H1 (cell line): ENCODE measurements at regions not wholly inside any gene's neighbourhood (a gene's known extent, or its start where the extent isn't known, plus 50 kb on each side); places are given as distances from the start of the nearest gene placed in this dataset.

Experiments used
- CTCF ChIA-PET: fragments of 300-600 bp; sonication (Branson Sonifier 250); formaldehyde crosslinking; loops from one replicate; lab custom pipeline; 2021; ENCODE audit not compliant: partially characterized antibody; lab: Charles Lee
- POLR2A ChIA-PET: fragments of 300-600 bp; sonication (Branson Sonifier 250); formaldehyde crosslinking; loops from one replicate; lab custom pipeline; 2021; ENCODE audit warnings: inconsistent platforms; ENCODE audit not compliant: partially characterized antibody; lab: Charles Lee
- DNase-seq, 2 experiments: peaks; one replicate each; pipeline versions ENCODE4 v3.0.0 to v3.0.0-alpha.2; 2010 to 2022; ENCODE audit warnings: low spot score in 2 of 2, low read depth in 1 of 2, mixed read lengths in 1 of 2
- FAIRE-seq: peaks from 2 replicates; lab custom pipeline; 2011; peaks lifted over from hg19 to GRCh38; lab: Jason Lieb, UNC
- H2AFZ ChIP-seq: 2 replicates; pipeline ENCODE4 v1.8.1; 2012; ENCODE audit warnings: low read length, inconsistent platforms
- H2AK5ac ChIP-seq: 2 replicates; pipeline ENCODE4 v1.6.1; 2013; ENCODE audit warnings: low read depth, low read length
- H2BK120ac ChIP-seq: replicated peaks from 2 replicates; pipeline ENCODE3; 2013; ENCODE audit warnings: low read depth, low read length, inconsistent platforms
- H2BK12ac ChIP-seq: 2 replicates; pipeline ENCODE4 v1.6.1; 2013; ENCODE audit warnings: low read depth, low read length
- H2BK15ac ChIP-seq: 2 replicates; pipeline ENCODE4 v1.6.1; 2013; ENCODE audit warnings: low read length
- H2BK20ac ChIP-seq: 2 replicates; pipeline ENCODE4 v1.6.1; 2013; ENCODE audit warnings: low read length
- H2BK5ac ChIP-seq: 2 replicates; pipeline ENCODE4 v1.6.1; 2013; ENCODE audit warnings: low read depth, low read length
- H3K14ac ChIP-seq: 2 replicates; pipeline ENCODE4 v1.6.1; 2013; ENCODE audit warnings: inconsistent platforms; ENCODE audit not compliant: insufficient read length
- H3K18ac ChIP-seq: 2 replicates; pipeline ENCODE4 v1.6.1; 2013; ENCODE audit warnings: low read length; ENCODE audit errors: extremely low read depth
- H3K23ac ChIP-seq: 2 replicates; pipeline ENCODE4 v1.6.1; 2013; ENCODE audit warnings: inconsistent platforms; ENCODE audit not compliant: insufficient read length
- H3K23me2 ChIP-seq: 2 replicates; pipeline ENCODE4 v1.6.1; 2013; ENCODE audit warnings: low read depth, low read length
- H3K27ac ChIP-seq: 2 replicates; pipeline ENCODE4 v1.6.1; 2011; ENCODE audit warnings: low read depth, low read length, inconsistent platforms
- H3K27me3 ChIP-seq, 4 experiments: replicated peaks in 1 of 4; 1 replicate in 1 of 4; 2 replicates in 3 of 4; pipeline versions ENCODE4 v1.6.1 to v1.8.1; 2011 to 2013; ENCODE audit warnings: low read length in 3 of 4, mild to moderate bottlenecking in 3 of 4, inconsistent platforms in 2 of 4, mixed read lengths in 2 of 4, moderate library complexity in 1 of 4; ENCODE audit not compliant: control insufficient read depth in 3 of 4, insufficient read depth in 3 of 4; ENCODE audit errors: extremely low read depth in 1 of 4
- H3K36me3 ChIP-seq, 4 experiments: 2 replicates each; pipeline versions ENCODE4 v1.6.1 to v1.8.1; 2011 to 2013; ENCODE audit warnings: mild to moderate bottlenecking in 4 of 4, low read length in 3 of 4, moderate library complexity in 2 of 4, control low read depth in 1 of 4, inconsistent platforms in 1 of 4; ENCODE audit not compliant: insufficient read depth in 4 of 4, control insufficient read depth in 2 of 4
- H3K4ac ChIP-seq: replicated peaks from 2 replicates; pipeline ENCODE3; 2013; ENCODE audit warnings: low read length, low read depth, mixed read lengths, inconsistent platforms; ENCODE audit not compliant: insufficient read length
- H3K4me1 ChIP-seq, 4 experiments: replicated peaks in 1 of 4; 1 replicate in 1 of 4; 2 replicates in 3 of 4; pipeline versions ENCODE4 v1.6.1 to v1.8.1; 2011 to 2013; ENCODE audit warnings: low read length in 3 of 4, inconsistent platforms in 2 of 4, mixed read lengths in 1 of 4; ENCODE audit not compliant: insufficient read depth in 4 of 4, control insufficient read depth in 3 of 4
- H3K4me2 ChIP-seq, 2 experiments: 2 replicates each; pipeline versions ENCODE4 v1.6.1 to v1.8.1; 2011 to 2013; ENCODE audit warnings: low read depth in 2 of 2, low read length in 2 of 2, control low read depth in 1 of 2, inconsistent platforms in 1 of 2, mild to moderate bottlenecking in 1 of 2; ENCODE audit not compliant: insufficient read depth in 1 of 2
- H3K4me3 ChIP-seq, 4 experiments: fragments of 200-600, 300-600 bp in 1 of 4; sonication (generic), shearing (Covaris generic), sonication (Bioruptor Twin) in 1 of 4; 2 replicates each; pipeline versions ENCODE4 v1.5.1 to v1.8.1; 2011 to 2016; ENCODE audit warnings: low read length in 4 of 4, low read depth in 3 of 4, control low read depth in 2 of 4, inconsistent platforms in 2 of 4, mild to moderate bottlenecking in 2 of 4, mixed read lengths in 1 of 4, moderate library complexity in 1 of 4; ENCODE audit not compliant: insufficient read depth in 2 of 4; ENCODE audit errors: extremely low read depth in 1 of 4
- H3K56ac ChIP-seq: replicated peaks from 2 replicates; pipeline ENCODE3; 2013; ENCODE audit warnings: low read depth, mild to moderate bottlenecking, mixed read lengths, low read length, inconsistent platforms; ENCODE audit not compliant: insufficient read length
- H3K79me1 ChIP-seq: 2 replicates; pipeline ENCODE4 v1.6.1; 2013; ENCODE audit warnings: low read depth, low read length, control low read depth
- H3K79me2 ChIP-seq, 2 experiments: 2 replicates each; pipeline versions ENCODE4 v1.6.1 to v1.8.1; 2012 to 2013; ENCODE audit warnings: low read length in 2 of 2, mild to moderate bottlenecking in 2 of 2, inconsistent platforms in 1 of 2; ENCODE audit not compliant: insufficient read depth in 2 of 2, control insufficient read depth in 1 of 2
- H3K9ac ChIP-seq, 4 experiments: replicated peaks in 1 of 4; 1 replicate in 1 of 4; 2 replicates in 3 of 4; pipeline versions ENCODE4 v1.6.1 to v1.8.1; 2011 to 2013; ENCODE audit warnings: low read depth in 3 of 4, low read length in 3 of 4, control low read depth in 2 of 4, mild to moderate bottlenecking in 2 of 4, moderate library complexity in 2 of 4, inconsistent platforms in 1 of 4; ENCODE audit errors: extremely low read depth in 1 of 4
- H3K9me3 ChIP-seq, 2 experiments: 2 replicates each; pipeline versions ENCODE4 v1.6.1 to v1.8.1; 2012 to 2013; ENCODE audit warnings: mild to moderate bottlenecking in 2 of 2, moderate library complexity in 2 of 2, control low read depth in 1 of 2, inconsistent platforms in 1 of 2, low read depth in 1 of 2, low read length in 1 of 2, mixed read lengths in 1 of 2; ENCODE audit not compliant: insufficient read depth in 2 of 2
- H4K20me1 ChIP-seq, 2 experiments: replicated peaks in 1 of 2; 2 replicates each; pipeline versions ENCODE3 to v1.8.1; 2011 to 2013; ENCODE audit warnings: inconsistent platforms in 2 of 2, low read length in 2 of 2, mild to moderate bottlenecking in 1 of 2; ENCODE audit not compliant: insufficient read depth in 2 of 2, control insufficient read depth in 1 of 2
- H4K5ac ChIP-seq: 2 replicates; pipeline ENCODE4 v1.6.1; 2013; ENCODE audit warnings: low read length, low read depth, mixed read lengths, inconsistent platforms; ENCODE audit not compliant: insufficient read length
- H4K8ac ChIP-seq: 2 replicates; pipeline ENCODE4 v1.8.0; 2013; ENCODE audit warnings: mild to moderate bottlenecking, moderate library complexity, low read length, inconsistent platforms; ENCODE audit not compliant: insufficient read depth; ENCODE audit errors: extremely low read depth
- H4K91ac ChIP-seq: replicated peaks from 2 replicates; pipeline ENCODE3; 2013; ENCODE audit warnings: low read length, mixed read lengths, inconsistent platforms; ENCODE audit not compliant: insufficient read length
- CREB1 ChIP-seq: IDR thresholded peaks from 2 replicates; pipeline ENCODE4 v1.6.1; 2012; ENCODE audit warnings: inconsistent platforms
- HDAC6 ChIP-seq: IDR thresholded peaks from one replicate; pipeline ENCODE4 v1.7.1; 2012; ENCODE audit warnings: low read depth, mild to moderate bottlenecking, inconsistent platforms, low read length, moderate library complexity
- MAFK ChIP-seq: IDR thresholded peaks from 2 replicates; pipeline ENCODE4 v1.6.1; 2012; ENCODE audit warnings: low read depth, mild to moderate bottlenecking, improper control_type of control experiment, low read length
- RFX5 ChIP-seq: IDR thresholded peaks from 2 replicates; pipeline ENCODE4 v1.6.1; 2011; ENCODE audit warnings: low read depth, low read length, improper control_type of control experiment, borderline replicate concordance
- SIRT6 ChIP-seq: IDR thresholded peaks from one replicate; pipeline ENCODE4 v1.7.1; 2012; ENCODE audit warnings: low read length, inconsistent platforms
- SUZ12 ChIP-seq: fragments of 200-600 bp; sonication (generic); IDR thresholded peaks from 2 replicates; pipeline ENCODE4 v1.6.1; 2012; ENCODE audit warnings: mild to moderate bottlenecking, inconsistent platforms, low read length, moderate library complexity, mixed read lengths
- TAF1 ChIP-seq: IDR thresholded peaks from 2 replicates; pipeline ENCODE4 v1.6.1; 2011; ENCODE audit warnings: mild to moderate bottlenecking, low read depth, low read length
- TBP ChIP-seq: IDR thresholded peaks from 2 replicates; pipeline ENCODE4 v1.6.1; 2011; ENCODE audit warnings: low read depth, low read length, improper control_type of control experiment
- WGBS, 2 experiments: shearing (Covaris generic) in 1 of 2; methylation state at CpG; one replicate each; pipeline versions ENCODE4 v1.1.6 to v1.1.7; 2013 to 2015; ENCODE audit warnings: low lambda C conversion rate in 2 of 2, mixed read lengths in 2 of 2, inconsistent platforms in 1 of 2, low coverage in 1 of 2, missing lambda C conversion rate in 1 of 2; ENCODE audit not compliant: insufficient replicate concordance in 2 of 2, insufficient coverage in 1 of 2, insufficient read length in 1 of 2; ENCODE audit errors: extremely low coverage in 1 of 2, missing lambda C conversion rate in 1 of 2; 5-methylcytosine and 5-hydroxymethylcytosine counted together

- no peaks in the 10 kb centered on the region for H3K23me2 ChIP-seq
- H3K4me1 ChIP-seq = peaks cover 3 to 20% (median 11%) of the 10 kb centered on the region in 4 experiments; a peak in 6 of 7 replicates
- H4K91ac ChIP-seq = peak overlapping the region; percentile 97
- peak overlapping the region; percentile 63 for H4K5ac ChIP-seq
- peak overlapping the region; percentile 96; the same call in 1 of the 2 replicates for H2BK20ac ChIP-seq
- no peak overlapping the region for H2BK15ac ChIP-seq
- no peak overlapping the region for H2AFZ ChIP-seq
- peak overlapping the region; percentile 99; the same call in 1 of the 2 replicates for H3K18ac ChIP-seq
- WGBS, 2 experiments = 88% methylated on average over 5 of the region's 5 CpGs; no CpG with 5 or more reads in 1 of the 2 experiments
- H4K20me1 ChIP-seq = no peaks in the 10 kb centered on the region
- H3K14ac ChIP-seq = peak overlapping the region; percentile 19
- no peak for DNase-seq
- no peaks in the 10 kb centered on the region for H3K36me3 ChIP-seq
- H2BK5ac ChIP-seq = peak overlapping the region; percentile 99
- H3K79me1 ChIP-seq = no peaks in the 10 kb centered on the region
- no peaks in the 10 kb centered on the region for H3K27me3 ChIP-seq
- no peaks in the 10 kb centered on the region for H3K79me2 ChIP-seq
- FAIRE-seq = no peak
- no peak overlapping the region for H3K4me3 ChIP-seq
- H2BK12ac ChIP-seq = peak overlapping the region; percentile 98
- H3K27ac ChIP-seq = peak overlapping the region; percentile 64; the same call in 1 of the 2 replicates
- peak overlapping the region; percentile 91 for H2AK5ac ChIP-seq
- ChIA-PET POLR2A (interaction anchor here (0.9 to 2.0 kb wide), 7 partner anchors 11 to 266 kb away, joined by 3 to 9 read pairs (median 5); partner anchors contain the start of gene TRIM24), CTCF (no interaction called here)
- H4K8ac ChIP-seq = no peak overlapping the region
- peak overlapping the region; percentile 99 for H2BK120ac ChIP-seq
- H3K4me2 ChIP-seq = no peak overlapping the region
- H3K56ac ChIP-seq = peak overlapping the region; percentile 51
- no peak for TF ChIP-seq RFX5
- no peak for TF ChIP-seq TBP
- no peak for TF ChIP-seq TAF1
- TF ChIP-seq CREB1 = no peak
- no peak for TF ChIP-seq MAFK
- TF ChIP-seq HDAC6 = no peak
- no peak for TF ChIP-seq SUZ12
- TF ChIP-seq SIRT6 = no peak
- H3K23ac ChIP-seq = no peak overlapping the region
- peak overlapping the region; percentile 95 for H3K4ac ChIP-seq
- no peaks in the 10 kb centered on the region for H3K9me3 ChIP-seq
- no peak overlapping the region for H3K9ac ChIP-seq
Measured at GRCh38 chr7:138244606-138245005, 168.3 kb downstream of the AKR1D1 start.
